ENCODE measurements at regions not wholly inside any gene's neighbourhood (a gene's known extent, or its start where the extent isn't known, plus 50 kb on each side); places are given as distances from the start of the nearest gene placed in this dataset.
"Not testable (repeated sequence)": the region's sequence is repeated elsewhere in the genome, so short reads cannot be mapped to it uniquely, and the experiment has no call there.

- no peaks in the 10 kb centered on the region for H3K36me3 Mint-ChIP-seq (ENCODE audit: low read depth)
- no peaks in the 10 kb centered on the region for H3K9me3 Mint-ChIP-seq
- no peaks in the 10 kb centered on the region for H3K27me3 Mint-ChIP-seq
- CTCF ChIA-PET = no interaction called here
- POLR2A ChIA-PET = no interaction called here
- no peaks in the 10 kb centered on the region for H3K4me1 Mint-ChIP-seq
- H3K27ac Mint-ChIP-seq = no peak overlapping the region
- H3K4me3 Mint-ChIP-seq = no peak overlapping the region
- DNase-seq = no peak
These were observed 77.6 kb upstream of the MAGI2 start for GRCh38 chr7:79531116-79531515.

GRCh38 chr7:79529881-79530235 is 76.4 kb upstream of the MAGI2 start:
- DNase-seq = no peak
- Mint-ChIP-seq H3K27me3 (no peaks in the 10 kb centered on the region), H3K4me3 (no peak overlapping the region), H3K9me3 (no peaks in the 10 kb centered on the region), H3K4me1 (no peaks in the 10 kb centered on the region), H3K36me3 (ENCODE audit: low read depth) (no peaks in the 10 kb centered on the region), H3K27ac (no peak overlapping the region)
- ChIA-PET CTCF (no interaction called here), POLR2A (no interaction called here)

GRCh38 chr7:79529214-79529880 is 75.9 kb upstream of the MAGI2 start:
- POLR2A ChIA-PET = no interaction called here
- Mint-ChIP-seq H3K4me1 (no peaks in the 10 kb centered on the region), H3K36me3 (ENCODE audit: low read depth) (no peaks in the 10 kb centered on the region), H3K27ac (no peak overlapping the region), H3K27me3 (no peaks in the 10 kb centered on the region), H3K9me3 (no peaks in the 10 kb centered on the region), H3K4me3 (no peak overlapping the region)
- DNase-seq = no peak
- CTCF ChIA-PET = no interaction called here

- ChIA-PET CTCF (no interaction called here), POLR2A (no interaction called here)
- no peak for DNase-seq
- no peaks in the 10 kb centered on the region for H3K36me3 Mint-ChIP-seq (ENCODE audit: low read depth)
- H3K4me3 Mint-ChIP-seq = no peak overlapping the region
- no peaks in the 10 kb centered on the region for H3K27me3 Mint-ChIP-seq
- H3K9me3 Mint-ChIP-seq = no peaks in the 10 kb centered on the region
- no peaks in the 10 kb centered on the region for H3K4me1 Mint-ChIP-seq
- no peak overlapping the region for H3K27ac Mint-ChIP-seq
These were observed 75.0 kb upstream of the MAGI2 start for GRCh38 chr7:79528421-79528820.

GRCh38 chr7:79524048-79524447 is 70.6 kb upstream of the MAGI2 start:
- no peak overlapping the region for H3K4me3 Mint-ChIP-seq
- no peaks in the 10 kb centered on the region for H3K9me3 Mint-ChIP-seq
- no peaks in the 10 kb centered on the region for H3K36me3 Mint-ChIP-seq (ENCODE audit: low read depth)
- POLR2A ChIA-PET = no interaction called here
- no peaks in the 10 kb centered on the region for H3K4me1 Mint-ChIP-seq
- no peak for DNase-seq
- CTCF ChIA-PET = no interaction called here
- H3K27me3 Mint-ChIP-seq = no peaks in the 10 kb centered on the region
- no peak overlapping the region for H3K27ac Mint-ChIP-seq

GRCh38 chr7:79523436-79523835 is 70.0 kb upstream of the MAGI2 start:
- Mint-ChIP-seq H3K36me3 (ENCODE audit: low read depth) (no peaks in the 10 kb centered on the region), H3K27me3 (no peaks in the 10 kb centered on the region), H3K4me1 (no peaks in the 10 kb centered on the region), H3K4me3 (no peak overlapping the region), H3K9me3 (no peaks in the 10 kb centered on the region), H3K27ac (no peak overlapping the region)
- POLR2A ChIA-PET = no interaction called here
- CTCF ChIA-PET = interaction anchor here (0.7 kb wide), 1 partner anchor 1021 kb away, joined by 3 read pairs; no protein-coding TSS in a partner anchor
- DNase-seq = no peak

- H3K27ac Mint-ChIP-seq = no peak overlapping the region
- H3K27me3 Mint-ChIP-seq = no peaks in the 10 kb centered on the region
- no peak for DNase-seq
- no peaks in the 10 kb centered on the region for H3K9me3 Mint-ChIP-seq
- POLR2A ChIA-PET = no interaction called here
- H3K4me1 Mint-ChIP-seq = no peaks in the 10 kb centered on the region
- no peak overlapping the region for H3K4me3 Mint-ChIP-seq
- no peaks in the 10 kb centered on the region for H3K36me3 Mint-ChIP-seq (ENCODE audit: low read depth)
- CTCF ChIA-PET = no interaction called here
These were observed 67.1 kb upstream of the MAGI2 start for GRCh38 chr7:79520543-79520942.

GRCh38 chr7:79515358-79515757 is 61.9 kb upstream of the MAGI2 start:
- H3K36me3 Mint-ChIP-seq (ENCODE audit: low read depth) = no peaks in the 10 kb centered on the region
- ChIA-PET CTCF (no interaction called here), POLR2A (no interaction called here)
- DNase-seq = no peak
- H3K27me3 Mint-ChIP-seq = no peaks in the 10 kb centered on the region
- no peak overlapping the region for H3K4me3 Mint-ChIP-seq
- no peaks in the 10 kb centered on the region for H3K4me1 Mint-ChIP-seq
- H3K27ac Mint-ChIP-seq = no peak overlapping the region
- no peaks in the 10 kb centered on the region for H3K9me3 Mint-ChIP-seq

GRCh38 chr7:79513261-79513660 is 59.8 kb upstream of the MAGI2 start:
- ChIA-PET POLR2A (no interaction called here), CTCF (no interaction called here)
- H3K4me3 Mint-ChIP-seq = no peak overlapping the region
- H3K27ac Mint-ChIP-seq = no peak overlapping the region
- no peaks in the 10 kb centered on the region for H3K4me1 Mint-ChIP-seq
- H3K9me3 Mint-ChIP-seq = no peaks in the 10 kb centered on the region
- no peaks in the 10 kb centered on the region for H3K36me3 Mint-ChIP-seq (ENCODE audit: low read depth)
- H3K27me3 Mint-ChIP-seq = no peaks in the 10 kb centered on the region
- DNase-seq = no peak

GRCh38 chr7:79512261-79512660 is 58.8 kb upstream of the MAGI2 start:
- no peak overlapping the region for H3K27ac Mint-ChIP-seq
- H3K27me3 Mint-ChIP-seq = no peaks in the 10 kb centered on the region
- H3K36me3 Mint-ChIP-seq (ENCODE audit: low read depth) = no peaks in the 10 kb centered on the region
- H3K4me3 Mint-ChIP-seq = no peak overlapping the region
- DNase-seq = no peak
- H3K4me1 Mint-ChIP-seq = no peaks in the 10 kb centered on the region
- ChIA-PET POLR2A (no interaction called here), CTCF (no interaction called here)
- no peaks in the 10 kb centered on the region for H3K9me3 Mint-ChIP-seq

GRCh38 chr7:79511056-79511455 is 57.6 kb upstream of the MAGI2 start:
- H3K27ac Mint-ChIP-seq; DNase-seq; H3K36me3 Mint-ChIP-seq (ENCODE audit: low read depth); H3K27me3 Mint-ChIP-seq; H3K4me3 Mint-ChIP-seq; POLR2A ChIA-PET; CTCF ChIA-PET; H3K4me1 Mint-ChIP-seq; H3K9me3 Mint-ChIP-seq: not testable (repeated sequence)

GRCh38 chr7:79507131-79507530 is 53.7 kb upstream of the MAGI2 start:
- H3K4me3 Mint-ChIP-seq = no peak overlapping the region
- H3K27me3 Mint-ChIP-seq = no peaks in the 10 kb centered on the region

GRCh38 chr7:79506481-79506880 is 53.0 kb upstream of the MAGI2 start:
- H3K9me3 Mint-ChIP-seq = no peaks in the 10 kb centered on the region
- DNase-seq = no peak
- no peaks in the 10 kb centered on the region for H3K36me3 Mint-ChIP-seq (ENCODE audit: low read depth)
- H3K4me1 Mint-ChIP-seq = no peaks in the 10 kb centered on the region
- H3K27me3 Mint-ChIP-seq = no peaks in the 10 kb centered on the region
- no peak overlapping the region for H3K27ac Mint-ChIP-seq
- H3K4me3 Mint-ChIP-seq = no peak overlapping the region
- ChIA-PET CTCF (no interaction called here), POLR2A (no interaction called here)

More at GRCh38 chr7:79507131-79507530, 53.7 kb upstream of the MAGI2 start:
- H3K27ac Mint-ChIP-seq = no peak overlapping the region
- ChIA-PET POLR2A (no interaction called here), CTCF (no interaction called here)
- no peaks in the 10 kb centered on the region for H3K9me3 Mint-ChIP-seq
- DNase-seq = no peak
- H3K4me1 Mint-ChIP-seq = no peaks in the 10 kb centered on the region
- H3K36me3 Mint-ChIP-seq (ENCODE audit: low read depth) = no peaks in the 10 kb centered on the region

GRCh38 chr7:79504607-79505389 is 51.3 kb upstream of the MAGI2 start:
- no peaks in the 10 kb centered on the region for H3K9me3 Mint-ChIP-seq
- no peak for DNase-seq
- no peaks in the 10 kb centered on the region for H3K4me1 Mint-ChIP-seq
- CTCF ChIA-PET = no interaction called here
- POLR2A ChIA-PET = no interaction called here
- H3K27me3 Mint-ChIP-seq = no peaks in the 10 kb centered on the region
- no peak overlapping the region for H3K27ac Mint-ChIP-seq
- no peaks in the 10 kb centered on the region for H3K36me3 Mint-ChIP-seq (ENCODE audit: low read depth)
- H3K4me3 Mint-ChIP-seq = no peak overlapping the region

Measured in activated CD4-positive, alpha-beta T cell treated with anti-CD3 and anti-CD28 coated beads, Interleukin-2, amount 10 ng/mL, durations not matched to agents 7 days and 5 days (primary cell).